HEK293T (cell line): ENCODE measurements at regions not wholly inside any gene's neighbourhood (a gene's known extent, or its start where the extent isn't known, plus 50 kb on each side); places are given as distances from the start of the nearest gene placed in this dataset.

Experiments
- FOXM1 ChIP-seq: fragments of 450-650 bp; IDR thresholded peaks from 2 replicates; pipeline ENCODE4 v1.6.1; 2017; ENCODE audit warnings: mild to moderate bottlenecking, borderline replicate concordance
- NFRKB ChIP-seq: fragments of 450-650 bp; IDR thresholded peaks from 2 replicates; pipeline ENCODE4 v1.6.1; 2016; ENCODE audit warnings: mild to moderate bottlenecking, moderate library complexity

GRCh38 chr13:91054902-91055301 is 292.6 kb upstream of the MIR17HG start:
- no peak for TF ChIP-seq NFRKB
- no peak for TF ChIP-seq FOXM1
